22Rv1 (cell line): ENCODE measurements at regions not wholly inside any gene's neighbourhood (a gene's known extent, or its start where the extent isn't known, plus 50 kb on each side); places are given as distances from the start of the nearest gene placed in this dataset.

ENCODE experiments used
- CTCF ChIP-seq: fragments of 450-650 bp; IDR thresholded peaks from 2 replicates; pipeline ENCODE4 v1.5.1; 2017; ENCODE audit warnings: mild to moderate bottlenecking
- ZFX ChIP-seq: fragments of 450-650 bp; IDR thresholded peaks from 2 replicates; pipeline ENCODE4 v1.6.1; 2017; ENCODE audit warnings: antibody characterized with exemption, borderline replicate concordance

DNA sequence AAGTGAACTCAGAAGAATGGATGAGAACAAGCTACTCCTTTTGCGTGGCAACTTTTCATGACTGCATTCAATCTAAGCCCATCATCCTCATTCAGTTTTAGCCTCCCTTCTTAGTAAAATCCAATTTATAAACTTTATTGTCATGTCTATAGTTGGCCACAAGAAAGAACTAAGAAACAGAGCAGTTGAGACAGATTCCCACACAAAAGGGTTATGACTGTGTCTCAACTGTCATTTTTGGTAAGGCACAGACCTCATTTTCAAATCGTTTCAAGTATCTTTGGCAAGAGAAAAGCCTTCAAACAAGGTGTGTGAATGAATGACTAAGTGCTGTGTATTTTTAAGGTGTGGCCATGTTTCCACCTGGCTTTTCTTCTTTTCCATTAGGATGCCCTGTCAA, 84.2 kb upstream of the CREB5 start:
- TF ChIP-seq CTCF: no peak
- TF ChIP-seq ZFX: no peak
